ENCODE measurements at regions not wholly inside any gene's neighbourhood (a gene's known extent, or its start where the extent isn't known, plus 50 kb on each side); places are given as distances from the start of the nearest gene placed in this dataset.

DNA sequence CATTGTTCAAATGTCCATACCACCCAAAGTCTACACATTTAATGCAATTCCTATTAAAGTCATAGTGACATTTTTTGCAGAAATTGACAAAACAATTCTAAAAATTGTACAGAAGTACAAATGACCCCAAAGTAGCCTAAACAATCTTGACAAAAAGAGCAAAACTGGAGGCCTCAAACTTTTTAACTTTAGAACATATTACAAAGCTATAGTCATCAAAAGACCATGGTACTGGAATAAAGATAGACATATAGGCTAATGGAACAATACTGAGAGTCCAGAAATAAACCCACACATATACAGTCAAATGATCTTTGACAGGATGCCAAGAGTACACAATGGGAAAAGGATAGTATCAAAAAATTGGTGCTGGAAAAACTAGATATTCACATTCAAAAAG, 213.2 kb upstream of the SAMSN1 start:
- intact Hi-C loops (cut with DNase I; ENCODE audit: low total_unique reads), result no loop called here
- Histone ChIP-seq H3K27ac (no peak overlapping the region), H3K9me3 (no peaks in the 10 kb centered on the region), H3K4me3 (no peak overlapping the region), H3K27me3 (no peaks in the 10 kb centered on the region), H3K36me3 (no peaks in the 10 kb centered on the region), H3K4me1 (no peaks in the 10 kb centered on the region)
- no peak for TF ChIP-seq EP300 (IDR thresholded peaks at IDR 0.05)
- TF ChIP-seq POLR2AphosphoS5 (IDR thresholded peaks at IDR 0.05), result no peak
- no peak for TF ChIP-seq CTCF (IDR thresholded peaks at IDR 0.05)
- DNase-seq, result no peak

- intact Hi-C loops (cut with DNase I; ENCODE audit: low total_unique reads), result no loop called here
- TF ChIP-seq POLR2AphosphoS5 (IDR thresholded peaks at IDR 0.05), result no peak
- no peak for TF ChIP-seq POLR2A (IDR thresholded peaks at IDR 0.05)
- TF ChIP-seq CTCF (IDR thresholded peaks at IDR 0.05), result no peak
- no peak for TF ChIP-seq EP300 (IDR thresholded peaks at IDR 0.05)
Observed at GRCh38 chr21:14758849-14759248, 212.7 kb upstream of the SAMSN1 start.

GRCh38 chr21:14757533-14758327, 211.6 kb upstream of the SAMSN1 start:
- Histone ChIP-seq H3K27me3 (no peaks in the 10 kb centered on the region), H3K9me3 (no peaks in the 10 kb centered on the region), H3K36me3 (no peaks in the 10 kb centered on the region), H3K4me1 (no peaks in the 10 kb centered on the region), H3K4me3 (no peak overlapping the region), H3K27ac (no peak overlapping the region)
- no peak for DNase-seq
- no peak for TF ChIP-seq POLR2A (IDR thresholded peaks at IDR 0.05)
- no peak for TF ChIP-seq POLR2AphosphoS5 (IDR thresholded peaks at IDR 0.05)
- no peak for TF ChIP-seq CTCF (IDR thresholded peaks at IDR 0.05)
- no peak for TF ChIP-seq EP300 (IDR thresholded peaks at IDR 0.05)
- 78 to 89% (median 88%) methylated on average over 6 to 7 of the region's 7 CpGs for WGBS, 5 donors
- intact Hi-C loops (cut with DNase I; ENCODE audit: low total_unique reads), result no loop called here

More at GRCh38 chr21:14758849-14759248, 212.7 kb upstream of the SAMSN1 start:
- DNase-seq, result no peak
- Histone ChIP-seq H3K27me3 (no peaks in the 10 kb centered on the region), H3K4me3 (no peak overlapping the region), H3K9me3 (no peaks in the 10 kb centered on the region), H3K27ac (no peak overlapping the region), H3K36me3 (no peaks in the 10 kb centered on the region), H3K4me1 (no peaks in the 10 kb centered on the region)

- Histone ChIP-seq H3K4me1 (no peaks in the 10 kb centered on the region), H3K9me3 (no peaks in the 10 kb centered on the region), H3K27me3 (no peaks in the 10 kb centered on the region), H3K4me3 (no peak overlapping the region), H3K27ac (no peak overlapping the region), H3K36me3 (no peaks in the 10 kb centered on the region)
- intact Hi-C loops (cut with DNase I; ENCODE audit: low total_unique reads), result no loop called here
- WGBS, 5 donors, result 83 to 98% (median 92%) methylated on average over 1 of the region's 1 CpG
- no peak for DNase-seq
- TF ChIP-seq POLR2AphosphoS5 (IDR thresholded peaks at IDR 0.05) (no peak), CTCF (IDR thresholded peaks at IDR 0.05) (no peak), POLR2A (IDR thresholded peaks at IDR 0.05) (no peak), EP300 (IDR thresholded peaks at IDR 0.05) (no peak)
Observed at GRCh38 chr21:14755086-14755485, 209.0 kb upstream of the SAMSN1 start.
